NOMO-1 (cell line): ENCODE measurements at regions not wholly inside any gene's neighbourhood (a gene's known extent, or its start where the extent isn't known, plus 50 kb on each side); places are given as distances from the start of the nearest gene placed in this dataset.

ENCODE experiments used
- DNase-seq, 2 experiments: peaks; one replicate each; lab custom pipeline; 2025; ENCODE audit not compliant: unreplicated experiment in 2 of 2; lab: John Stamatoyannopoulos, UW

DNA sequence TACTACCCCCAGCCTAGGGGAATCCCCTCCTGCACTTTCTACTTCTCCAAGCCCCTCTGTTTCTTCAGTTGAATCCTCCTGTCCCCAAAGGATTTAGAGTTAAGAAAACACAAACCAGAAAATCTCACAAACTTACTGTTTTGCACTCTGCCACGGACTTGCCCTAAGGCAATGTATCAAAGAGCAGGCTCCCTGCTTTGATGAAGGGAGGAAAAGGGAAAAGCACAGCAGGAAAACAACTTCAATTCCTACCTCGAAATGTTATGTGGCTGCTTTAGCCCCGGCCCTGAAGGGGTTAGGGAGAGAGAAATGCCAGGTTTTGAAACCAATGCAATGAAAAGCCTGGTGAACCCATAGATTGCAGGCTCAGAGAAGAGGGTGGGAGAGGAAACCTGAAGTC lies 254.7 kb downstream of the MAN2A1 start:
- DNase-seq: no peak

DNA sequence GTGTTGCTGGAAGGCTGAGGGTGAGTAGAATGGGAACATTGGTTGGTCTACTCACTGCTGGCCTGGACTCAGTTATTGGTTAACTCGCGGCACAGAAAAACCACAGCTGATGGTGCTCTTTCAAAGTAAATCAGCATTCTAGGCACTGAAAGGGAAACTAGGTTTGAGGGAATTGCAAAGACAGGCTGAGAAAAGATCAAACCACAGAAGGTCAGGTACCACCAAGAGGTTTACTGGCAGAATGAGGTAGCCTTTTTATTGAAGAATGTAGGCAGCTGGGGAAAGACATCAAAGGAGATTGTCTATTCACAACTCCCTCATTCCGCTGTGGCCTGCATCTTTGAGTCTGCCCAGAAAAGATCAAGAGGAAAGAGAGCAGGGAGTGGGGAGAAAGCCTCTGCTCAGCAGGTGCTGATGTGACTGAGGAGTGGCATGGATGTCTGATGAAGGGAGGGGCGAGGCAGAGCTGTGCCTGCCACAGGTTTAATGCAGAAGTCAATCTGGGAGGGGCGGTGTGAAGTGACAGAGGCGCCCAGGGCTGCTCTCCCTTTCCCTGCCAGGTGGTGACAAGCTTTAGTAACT lies 255.5 kb downstream of the MAN2A1 start:
- no peak for DNase-seq

DNA sequence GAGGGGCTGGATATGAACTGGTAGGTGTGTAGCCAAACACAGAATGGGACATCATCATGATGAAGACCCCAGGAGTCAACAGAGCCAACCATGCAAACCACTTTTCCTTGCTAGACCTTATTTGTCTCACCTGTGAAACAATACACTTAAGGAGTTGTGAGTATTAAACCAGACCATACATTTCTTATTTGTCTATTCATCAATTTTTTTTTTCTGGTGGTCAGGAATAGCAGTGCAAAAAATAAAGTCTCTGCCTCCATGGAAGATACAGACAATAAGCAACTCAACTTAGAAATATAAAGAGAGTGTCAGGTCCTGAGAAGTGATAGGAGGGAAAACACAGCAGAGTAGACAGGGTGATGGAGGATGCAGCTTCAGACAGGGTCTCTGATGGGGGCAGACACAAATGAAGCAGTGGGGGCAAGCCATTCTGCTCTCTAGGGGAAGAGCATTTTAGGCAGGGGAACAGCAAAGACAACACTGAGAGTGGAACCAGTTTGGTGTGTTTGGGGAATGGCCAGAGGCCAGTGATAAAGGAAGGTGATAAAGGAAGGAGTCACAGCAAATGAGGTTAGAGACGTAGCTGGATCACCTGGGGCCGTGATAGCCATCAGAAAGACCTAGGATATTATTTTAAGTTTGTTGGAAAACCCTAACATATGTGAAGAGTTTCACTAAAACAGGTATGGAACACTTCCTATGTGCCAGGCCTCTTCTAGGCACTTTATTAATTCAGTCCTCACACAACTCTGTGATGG lies 256.2 kb downstream of the MAN2A1 start:
- no peak for DNase-seq

DNA sequence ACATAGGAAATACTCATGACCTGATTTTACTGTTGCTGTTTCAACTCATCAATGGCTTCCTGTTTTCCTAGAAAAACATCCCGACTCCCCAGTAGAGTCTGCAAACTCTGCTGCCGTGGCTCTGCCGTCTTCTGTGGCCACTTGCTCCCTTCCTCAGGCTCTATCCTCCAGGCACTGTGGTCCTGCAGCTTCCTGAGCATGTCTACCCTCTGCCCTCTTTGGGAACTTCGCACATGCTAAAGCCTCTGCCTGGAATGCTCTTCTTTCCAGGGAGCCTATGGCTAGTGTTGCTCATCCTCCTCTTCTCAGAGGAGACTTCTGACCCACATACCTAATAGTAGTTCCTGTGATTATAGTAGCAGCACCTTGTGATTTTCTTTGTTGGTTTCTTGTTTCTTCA lies 256.9 kb downstream of the MAN2A1 start:
- DNase-seq: no peak

DNA sequence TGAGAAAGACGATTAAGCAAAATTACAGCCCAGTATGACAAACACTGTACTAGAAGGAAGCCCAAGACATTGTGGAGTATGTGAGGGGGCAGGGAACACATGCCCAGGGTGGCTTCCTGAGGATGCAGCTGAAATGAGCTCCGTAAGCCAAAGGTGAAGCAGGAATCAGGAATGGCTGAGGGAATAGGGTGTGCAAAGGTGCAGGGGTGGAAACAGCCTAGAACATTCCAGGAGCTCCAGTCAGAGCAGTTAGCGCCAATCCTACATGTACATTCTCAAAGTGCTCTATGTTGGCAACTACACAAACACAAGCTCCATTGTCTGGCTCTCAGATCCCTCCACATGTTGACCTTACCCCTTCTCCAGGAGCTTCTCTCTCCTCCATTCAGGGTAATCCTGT lies 257.9 kb downstream of the MAN2A1 start:
- DNase-seq: no peak

DNA sequence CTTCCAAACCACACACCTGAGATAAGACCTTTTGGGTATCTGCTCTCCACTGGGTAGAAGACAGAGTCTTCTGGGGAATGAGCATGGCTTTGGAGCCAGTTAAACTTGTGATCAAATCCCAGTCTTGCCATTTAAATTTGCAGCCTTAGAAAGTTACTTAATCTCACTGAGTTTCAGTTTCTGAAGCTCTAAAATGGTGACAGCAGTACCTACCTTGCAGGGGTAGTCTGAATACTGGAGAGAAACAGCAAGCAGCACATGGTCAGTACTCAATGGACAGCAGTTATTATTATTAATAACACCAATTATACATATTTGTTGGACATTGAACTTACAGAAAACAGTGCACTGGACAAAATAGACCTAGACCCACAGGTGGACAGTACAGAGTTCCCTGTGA lies 260.9 kb downstream of the MAN2A1 start:
- no peak for DNase-seq

DNA sequence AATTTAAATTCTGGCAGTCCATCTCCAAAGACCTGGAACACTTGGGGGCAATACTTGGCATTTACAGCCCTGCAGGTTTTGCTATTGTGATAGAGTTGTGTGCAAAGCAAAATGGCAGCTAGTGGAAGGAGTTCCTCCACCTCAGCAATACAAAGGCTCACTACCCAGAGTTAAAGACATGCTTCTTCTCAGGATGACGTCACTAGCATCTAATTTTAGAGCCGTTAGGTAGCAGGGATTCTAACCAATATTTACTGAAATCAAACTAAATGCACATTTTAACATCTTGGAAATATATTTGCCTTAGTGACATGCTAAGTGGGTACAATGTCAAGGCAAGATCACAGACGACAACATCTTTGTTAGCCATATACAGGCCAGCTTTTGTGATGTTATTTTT lies 261.6 kb downstream of the MAN2A1 start:
- DNase-seq: no peak

DNA sequence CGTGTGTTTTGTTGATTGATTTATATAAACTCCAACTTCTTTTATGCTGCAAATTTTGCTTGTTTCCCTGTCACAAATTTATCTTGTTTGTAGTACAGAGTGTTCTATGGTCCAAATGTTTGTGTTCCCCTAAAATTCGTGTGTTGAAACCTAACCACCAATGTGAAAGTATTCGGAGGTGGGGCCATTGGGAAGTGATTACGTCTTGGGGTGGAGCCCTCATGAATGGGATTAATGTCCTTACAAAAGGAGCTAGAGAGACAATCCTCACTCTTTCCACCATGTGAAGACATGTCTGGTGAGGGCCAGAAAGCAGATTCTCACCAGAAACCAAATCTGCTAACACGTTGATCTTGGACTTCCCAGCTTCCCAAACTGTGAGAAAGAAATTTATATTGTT lies 262.0 kb downstream of the MAN2A1 start:
- no peak for DNase-seq

DNA sequence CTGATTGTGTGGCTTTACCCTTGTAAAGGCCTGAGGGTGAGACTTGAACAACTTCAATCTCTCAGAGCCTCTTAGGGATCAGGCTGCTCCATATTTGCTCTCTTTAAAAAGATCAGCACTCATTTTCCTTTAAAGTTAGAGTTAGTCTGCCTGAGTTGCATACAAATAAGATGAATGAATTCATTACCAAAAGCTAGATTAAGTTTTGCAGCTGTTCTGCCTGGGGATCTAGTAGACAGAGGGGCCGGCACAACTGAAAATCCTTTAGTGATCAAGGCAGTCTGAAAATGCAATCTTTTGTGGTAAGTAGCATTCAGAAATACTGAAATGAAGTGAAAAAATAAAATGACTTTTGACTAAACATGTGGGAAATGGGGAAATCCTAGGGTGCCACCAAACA lies 264.0 kb downstream of the MAN2A1 start:
- DNase-seq: no peak

DNA sequence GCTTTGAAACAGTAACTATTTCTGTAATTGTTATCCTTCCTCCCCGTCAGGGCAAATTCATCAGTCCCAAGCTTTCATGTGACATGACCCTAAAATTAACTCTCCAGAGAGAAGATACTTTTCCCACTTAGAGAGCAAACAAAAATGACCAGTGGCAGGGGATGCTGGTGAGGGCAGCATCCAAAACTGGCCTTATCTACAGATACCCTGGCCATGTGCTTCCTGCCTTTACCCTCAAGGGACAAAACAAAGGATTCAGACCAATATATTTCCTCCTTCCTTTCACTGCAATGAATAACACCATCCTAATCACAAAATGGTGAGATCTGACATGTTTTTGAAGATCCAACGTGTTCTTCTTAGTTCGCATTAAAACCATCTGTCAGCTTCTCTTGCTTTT lies 267.2 kb downstream of the MAN2A1 start:
- no peak for DNase-seq

DNA sequence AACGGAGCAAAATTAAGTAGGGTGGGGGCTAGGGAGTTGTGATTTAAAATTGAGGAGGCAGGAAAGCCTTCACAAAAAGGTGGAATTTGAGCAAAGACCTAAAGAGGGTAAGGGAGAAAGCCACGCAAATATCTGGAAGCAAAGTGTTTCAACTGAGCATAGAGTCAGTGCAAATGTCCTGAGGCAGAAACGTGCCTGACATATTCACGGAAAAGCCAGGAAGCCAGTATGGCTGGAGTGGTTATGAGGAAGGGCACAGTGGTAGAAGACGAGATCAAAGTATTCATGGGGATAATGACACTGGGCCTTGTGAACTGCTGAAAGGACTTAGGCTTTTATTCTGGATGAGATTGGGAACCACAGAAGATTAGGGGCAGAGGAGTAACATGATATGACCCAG lies 268.4 kb downstream of the MAN2A1 start:
- DNase-seq: no peak

DNA sequence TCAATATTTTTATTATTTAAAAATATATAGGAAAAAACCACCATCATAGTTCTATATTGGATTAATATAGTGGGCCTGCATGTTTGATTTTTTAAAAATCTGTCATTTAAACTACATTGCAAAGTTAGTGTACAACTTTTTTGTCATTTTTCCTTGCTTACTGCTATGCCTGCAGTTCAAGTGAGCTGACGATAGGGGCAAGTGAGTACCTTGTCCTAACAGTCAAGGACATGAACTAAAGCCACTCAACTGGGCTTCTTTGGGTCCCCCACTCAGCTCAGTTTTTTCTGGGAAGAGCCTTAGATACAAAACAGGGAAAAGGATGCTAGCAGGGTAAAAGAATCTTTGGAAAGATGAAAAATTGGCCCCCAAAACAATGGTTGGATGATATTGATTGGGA lies 269.9 kb downstream of the MAN2A1 start:
- DNase-seq: no peak

DNA sequence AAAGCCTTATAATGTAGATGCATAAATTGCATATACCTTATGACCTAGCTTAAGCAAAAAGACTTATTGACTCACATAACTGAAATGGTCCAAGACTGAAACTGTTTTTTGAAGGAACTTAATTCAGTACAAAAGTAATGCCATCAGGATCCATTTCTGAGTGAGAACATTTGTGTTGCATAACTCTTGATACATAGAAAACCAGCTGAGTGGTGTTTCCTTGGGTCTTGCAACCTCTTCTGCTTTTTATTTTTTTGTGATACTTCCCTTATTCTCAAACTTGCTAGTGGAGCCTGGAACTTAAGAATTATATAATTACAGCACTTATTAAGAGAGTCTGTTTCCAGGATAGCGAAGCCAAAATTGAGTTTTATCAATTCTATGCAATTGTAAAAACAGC lies 272.0 kb downstream of the MAN2A1 start:
- peak; percentile 43 to 85 for DNase-seq

DNA sequence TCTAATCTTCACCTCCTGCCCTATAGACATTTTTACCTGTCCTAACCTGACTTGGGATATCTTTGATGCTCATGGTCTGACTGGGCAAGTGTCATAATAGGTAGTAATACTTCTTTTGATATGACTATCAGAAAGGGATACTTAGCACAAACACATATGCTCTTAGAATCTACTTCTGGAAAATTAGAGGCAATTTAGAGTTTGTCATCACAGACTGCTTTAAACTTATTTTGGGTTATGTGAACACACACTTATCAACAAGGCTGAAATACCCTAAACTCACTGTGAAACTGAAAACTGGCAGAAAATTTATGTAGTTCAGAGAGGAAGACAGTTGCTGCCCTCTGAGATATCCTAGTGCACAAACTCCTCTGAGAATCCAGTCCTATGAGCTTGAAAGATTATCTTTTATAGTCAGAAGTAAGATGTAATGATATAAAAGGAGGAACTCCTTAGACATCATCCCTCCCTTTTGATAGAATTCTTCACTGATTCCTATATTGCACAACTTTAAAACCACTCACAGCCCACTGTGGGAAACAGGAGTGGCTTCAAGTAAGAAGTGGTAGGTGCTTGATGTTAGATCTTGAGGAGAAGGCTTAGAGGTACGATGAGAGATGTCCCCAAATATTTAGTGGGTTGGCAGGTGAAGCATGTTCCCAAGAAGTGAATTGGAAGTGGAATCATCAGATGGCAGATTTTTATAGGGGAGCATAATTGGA lies 273.3 kb downstream of the MAN2A1 start:
- peak in 1 of 2 experiments; percentile 9 for DNase-seq

DNA sequence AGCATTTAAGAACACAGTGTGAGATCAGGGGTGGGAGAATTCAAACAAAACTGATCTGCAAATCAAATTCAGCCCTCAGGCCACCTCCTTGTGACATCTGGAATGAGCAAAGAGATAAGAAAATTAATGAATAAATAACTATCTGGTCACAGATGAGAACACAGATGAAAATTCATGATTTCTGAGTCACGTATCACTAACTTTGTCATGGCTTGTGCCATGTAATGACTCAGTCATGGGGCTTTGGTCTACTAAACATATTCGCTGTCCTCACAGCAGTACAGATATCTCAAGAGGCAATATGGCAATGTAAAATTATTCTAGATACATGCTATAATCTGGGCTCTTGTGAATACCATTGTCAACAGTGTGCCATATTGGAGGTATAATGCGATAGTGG lies 274.4 kb downstream of the MAN2A1 start:
- DNase-seq: no peak

DNA sequence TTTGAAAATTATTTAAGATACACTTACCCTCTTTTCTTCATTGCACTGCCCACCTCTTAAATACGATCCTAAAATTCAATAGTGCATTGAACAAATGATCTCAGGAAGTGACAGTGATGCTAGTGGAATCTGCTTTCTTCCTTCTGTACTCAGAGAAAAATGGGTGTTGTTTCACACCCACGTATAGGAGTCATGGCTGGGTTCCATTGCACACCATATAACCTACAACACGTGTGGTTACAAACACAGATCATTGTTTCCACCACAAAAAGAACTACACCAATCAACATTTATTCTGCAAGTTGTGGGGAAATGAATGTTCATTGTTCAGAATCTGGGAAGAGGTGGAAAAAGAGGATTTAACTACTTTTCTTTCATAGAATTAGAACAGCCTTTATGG lies 275.9 kb downstream of the MAN2A1 start:
- no peak for DNase-seq

DNA sequence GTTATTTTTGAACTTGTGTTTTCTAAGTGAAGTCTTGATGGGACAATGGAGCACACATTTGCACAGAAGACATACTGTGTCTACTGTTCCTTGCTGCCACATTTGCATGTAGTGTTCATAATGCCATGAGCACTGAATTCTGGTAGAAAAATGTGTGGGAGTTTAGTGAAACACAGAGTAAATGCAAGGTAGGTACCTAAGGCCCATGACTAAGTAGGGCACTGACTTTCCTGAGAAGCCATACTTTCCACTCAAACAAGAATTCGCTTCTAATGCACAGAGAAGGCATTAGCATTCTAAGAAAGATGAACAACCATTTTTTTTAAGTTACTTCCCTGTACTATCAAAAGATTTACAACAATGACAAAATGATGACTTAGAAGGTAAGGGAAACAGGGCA lies 282.2 kb downstream of the MAN2A1 start:
- no peak for DNase-seq

DNA sequence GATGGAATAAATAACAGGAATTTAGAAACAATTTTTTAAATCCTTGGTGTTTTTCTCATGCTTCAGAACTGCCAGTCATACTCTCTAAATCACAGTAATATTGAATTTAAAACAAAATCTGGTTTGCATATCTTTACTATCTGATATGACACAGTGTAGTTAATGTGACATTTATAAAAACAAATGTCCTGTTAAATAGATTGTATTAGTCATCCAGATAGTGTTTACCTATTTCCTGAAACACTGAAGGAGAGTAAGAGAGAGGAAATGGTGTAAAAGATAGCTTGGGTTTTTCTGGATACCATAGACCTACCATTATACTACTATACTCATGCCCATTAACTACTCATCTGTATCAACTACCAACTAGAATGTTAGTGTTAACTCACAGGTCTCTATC lies 292.3 kb downstream of the MAN2A1 start:
- no peak for DNase-seq

DNA sequence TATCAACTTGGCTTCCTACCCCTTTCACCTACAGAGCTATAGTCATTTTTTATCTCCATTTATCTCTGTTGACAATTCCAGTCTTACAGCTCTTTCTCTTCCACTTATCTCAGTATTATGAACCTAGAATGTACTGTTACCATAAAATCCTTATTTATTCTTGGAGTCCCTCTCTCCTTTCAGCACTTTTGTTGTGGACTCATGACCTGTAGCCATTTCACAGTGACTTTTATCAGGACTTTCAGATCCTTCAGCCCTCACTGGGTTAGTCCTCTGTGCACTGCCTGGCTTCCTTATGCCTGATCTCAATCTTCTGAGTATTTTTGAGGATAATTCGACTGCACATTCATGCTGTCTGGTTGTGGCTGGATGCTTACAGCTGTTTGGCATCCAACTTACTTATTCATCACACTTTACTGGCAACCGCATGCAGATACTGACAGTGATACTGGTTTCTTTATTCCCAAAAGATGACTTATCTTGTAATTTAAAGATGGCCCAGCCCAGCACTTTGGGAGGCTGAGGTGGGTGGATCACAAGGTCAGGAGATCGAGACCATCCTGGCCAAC lies 293.3 kb downstream of the MAN2A1 start:
- DNase-seq: no peak

DNA sequence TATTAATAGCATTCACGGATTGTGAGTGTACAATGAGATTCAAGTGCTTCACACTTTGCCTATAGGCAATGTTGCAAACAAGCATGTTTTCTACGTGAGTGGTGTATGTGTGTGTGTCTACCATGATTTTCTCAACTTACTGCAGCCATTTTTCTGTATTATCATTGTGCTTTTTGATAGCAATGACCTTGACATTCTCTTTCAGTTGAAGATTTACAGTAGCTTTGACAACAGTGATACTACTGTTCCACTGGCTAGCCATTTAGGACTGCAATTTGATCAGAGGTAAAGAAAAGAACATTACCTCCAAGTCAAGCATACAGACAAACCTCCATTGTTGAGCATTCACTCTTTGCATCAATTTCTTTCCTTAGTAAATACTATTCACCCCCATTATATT lies 297.0 kb downstream of the MAN2A1 start:
- DNase-seq: no peak

DNA sequence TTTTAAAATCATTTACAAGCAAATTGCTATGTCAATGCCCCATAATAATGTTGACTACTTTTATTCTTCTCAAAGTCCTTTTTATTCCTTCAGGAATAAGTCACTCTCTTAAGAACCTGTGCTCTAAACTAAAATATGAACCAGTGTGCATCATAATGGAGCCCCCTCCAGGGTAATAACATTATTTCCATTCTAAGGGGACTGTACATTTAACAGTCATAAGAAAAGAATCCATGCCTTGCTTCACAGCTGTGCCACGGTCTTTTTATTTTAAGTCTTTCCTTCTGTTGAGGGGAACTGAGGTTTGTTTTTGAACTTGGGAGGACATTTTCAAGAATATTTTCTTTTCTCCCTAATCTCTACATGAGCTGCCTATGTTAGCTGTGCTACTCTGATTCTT lies 297.6 kb downstream of the MAN2A1 start:
- no peak for DNase-seq

DNA sequence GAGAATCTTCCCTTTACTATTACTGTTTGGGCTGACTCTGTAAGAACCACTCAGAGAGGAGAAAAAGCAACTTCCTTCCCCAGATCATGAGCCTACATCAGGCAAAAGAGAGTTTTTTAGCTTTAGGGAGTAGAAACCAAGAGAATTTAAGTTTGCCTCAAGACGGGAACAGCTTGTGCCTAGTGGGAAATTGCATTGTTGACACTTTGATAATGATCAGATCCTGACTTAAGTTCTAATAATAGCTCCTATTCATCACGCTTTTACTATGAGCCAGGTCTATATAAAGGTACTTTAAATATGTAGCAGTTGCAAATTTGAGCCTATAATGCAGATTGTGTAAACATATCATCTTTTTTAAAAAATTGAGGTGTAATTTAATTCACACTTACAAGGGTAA lies 298.2 kb downstream of the MAN2A1 start:
- DNase-seq: no peak
